ENCODE measurements at regions not wholly inside any gene's neighbourhood (a gene's known extent, or its start where the extent isn't known, plus 50 kb on each side); places are given as distances from the start of the nearest gene placed in this dataset.

- Histone ChIP-seq H3K27ac (ENCODE audit: insufficient read length, low read depth, low read length) (no peak overlapping the region), H3K23me2 (ENCODE audit: insufficient read length, low read depth, low read length, poor library complexity, severe bottlenecking) (no peaks in the 10 kb centered on the region), H3K14ac (ENCODE audit: insufficient read depth, low read length) (no peak overlapping the region), H4K5ac (ENCODE audit: insufficient read length, low read depth, low read length) (no peak overlapping the region), H2BK15ac (ENCODE audit: low read depth, low read length) (no peak overlapping the region), H2AK5ac (ENCODE audit: insufficient read length, low read length) (no peak overlapping the region), H3K23ac (ENCODE audit: insufficient read length, low read depth, low read length) (no peak overlapping the region), H3K4me1 (ENCODE audit: insufficient read depth, low read length) (no peaks in the 10 kb centered on the region), H2BK5ac (ENCODE audit: insufficient read length, low read length) (no peak overlapping the region), H3T11ph (ENCODE audit: low read length) (no peak overlapping the region), H3K4me2 (ENCODE audit: insufficient read depth, insufficient read length, low read length) (no peak overlapping the region), H3K18ac (ENCODE audit: insufficient read length, low read depth, low read length) (no peak overlapping the region), H3K4ac (ENCODE audit: low read depth, low read length) (no peak overlapping the region), H2BK20ac (ENCODE audit: low read depth, low read length, poor library complexity, severe bottlenecking) (no peak overlapping the region), H3K9me3 (ENCODE audit: control insufficient read depth, low read depth, low read length) (no peaks in the 10 kb centered on the region), H3K56ac (ENCODE audit: insufficient read length, low read depth, low read length) (no peak overlapping the region), H3K9ac (ENCODE audit: extremely low read depth, insufficient read length, low read length) (no peak overlapping the region), H2BK12ac (ENCODE audit: insufficient read length, low read depth, low read length) (no peak overlapping the region), H3K79me1 (ENCODE audit: insufficient read depth, low read depth, low read length, poor library complexity, severe bottlenecking) (no peaks in the 10 kb centered on the region), H3K79me2 (ENCODE audit: insufficient read depth, low read length) (no peaks in the 10 kb centered on the region), H4K8ac (replicated peaks; ENCODE audit: insufficient read length, low read depth, low read length) (no peak overlapping the region), H4K20me1 (ENCODE audit: control insufficient read depth, insufficient read depth, insufficient read length) (no peaks in the 10 kb centered on the region), H3K27me3 (ENCODE audit: insufficient read depth, low read length) (no peaks in the 10 kb centered on the region), H2BK120ac (ENCODE audit: low read depth, low read length, poor library complexity, severe bottlenecking) (no peak overlapping the region), H4K91ac (ENCODE audit: insufficient read length, low read depth, low read length) (no peak overlapping the region), H2AFZ (ENCODE audit: low read length) (no peak overlapping the region)
- WGBS (ENCODE audit: extremely low coverage, insufficient read length, low lambda C conversion rate): no CpG with 5 or more reads among the region's 4 CpGs
- H3K27me3 Mint-ChIP-seq (ENCODE audit: low read depth): no peaks in the 10 kb centered on the region
- TF ChIP-seq CTCF (conservative IDR thresholded peaks at IDR 0.05): no peak
- DNase-seq: no peak
- no peak overlapping the region for H3K4me3 Mint-ChIP-seq
- H3K4me1 Mint-ChIP-seq: no peaks in the 10 kb centered on the region; a peak in 2 of 4 replicates
- H3K27ac Mint-ChIP-seq: no peak overlapping the region
- no peaks in the 10 kb centered on the region for H3K36me3 Mint-ChIP-seq (ENCODE audit: insufficient read depth in 1 of 3, low read depth in 3 of 3)
- H3K9me3 Mint-ChIP-seq: no peaks in the 10 kb centered on the region
Observed at GRCh38 chr17:13372432-13372831, 229.3 kb downstream of the HS3ST3A1 start.

Measured in H9 (cell line).